Hepatocyte (in vitro differentiated cells): ENCODE measurements at regions not wholly inside any gene's neighbourhood (a gene's known extent, or its start where the extent isn't known, plus 50 kb on each side); places are given as distances from the start of the nearest gene placed in this dataset.

Source experiments
- CTCF ChIP-seq: fragments of 200-600 bp; sonication (generic); IDR thresholded peaks from 2 replicates; pipeline ENCODE4 v1.5.1; 2016; ENCODE audit warnings: antibody characterized with exemption, mild to moderate bottlenecking; ENCODE audit not compliant: poor library complexity
- EZH2phosphoT487 ChIP-seq: fragments of 200-600 bp; sonication (generic); IDR thresholded peaks from one replicate; pipeline ENCODE4 v1.6.1; 2018; ENCODE audit warnings: antibody characterized with exemption, mild to moderate bottlenecking, low read depth, moderate library complexity; ENCODE audit not compliant: unreplicated experiment, severe bottlenecking

- TF ChIP-seq CTCF = no peak
- no peak for TF ChIP-seq EZH2phosphoT487
Observed at GRCh38 chr14:101256266-101256665, 305.0 kb upstream of the DIO3 start.
